ENCODE measurements at regions not wholly inside any gene's neighbourhood (a gene's known extent, or its start where the extent isn't known, plus 50 kb on each side); places are given as distances from the start of the nearest gene placed in this dataset.
"Not testable (repeated sequence)": the region's sequence is repeated elsewhere in the genome, so short reads cannot be mapped to it uniquely, and the experiment has no call there.

DNA sequence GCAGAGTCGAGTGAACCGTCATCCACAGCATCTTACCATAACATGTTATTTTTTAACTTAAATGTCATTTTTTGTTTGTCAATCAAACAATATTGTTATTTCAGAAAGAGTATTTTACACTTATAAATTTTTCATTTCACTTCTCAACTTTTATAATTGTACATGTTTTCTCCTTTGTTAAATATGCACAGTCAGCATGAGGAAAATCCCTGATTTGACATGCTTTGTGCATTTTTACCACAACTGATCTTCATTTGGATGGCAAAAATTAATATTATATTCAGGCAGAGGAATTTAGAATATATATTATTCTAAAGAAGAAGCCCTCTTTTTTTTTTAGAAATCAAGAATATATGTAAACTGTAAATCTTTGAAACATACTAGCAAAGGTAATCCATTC, 958.0 kb upstream of the PCDH7 start:
- intact Hi-C loops (cut with DNase I, micrococcal nuclease) = no loop called here
- Histone ChIP-seq H3K4me3 (no peak overlapping the region), H3K9me3 (peaks cover 21% of the 10 kb centered on the region), H3K4me1 (ENCODE audit: low read depth) (no peaks in the 10 kb centered on the region), H3K36me3 (ENCODE audit: low read depth) (no peaks in the 10 kb centered on the region)
- no peak for ATAC-seq
- TF ChIP-seq, protein P1, sequence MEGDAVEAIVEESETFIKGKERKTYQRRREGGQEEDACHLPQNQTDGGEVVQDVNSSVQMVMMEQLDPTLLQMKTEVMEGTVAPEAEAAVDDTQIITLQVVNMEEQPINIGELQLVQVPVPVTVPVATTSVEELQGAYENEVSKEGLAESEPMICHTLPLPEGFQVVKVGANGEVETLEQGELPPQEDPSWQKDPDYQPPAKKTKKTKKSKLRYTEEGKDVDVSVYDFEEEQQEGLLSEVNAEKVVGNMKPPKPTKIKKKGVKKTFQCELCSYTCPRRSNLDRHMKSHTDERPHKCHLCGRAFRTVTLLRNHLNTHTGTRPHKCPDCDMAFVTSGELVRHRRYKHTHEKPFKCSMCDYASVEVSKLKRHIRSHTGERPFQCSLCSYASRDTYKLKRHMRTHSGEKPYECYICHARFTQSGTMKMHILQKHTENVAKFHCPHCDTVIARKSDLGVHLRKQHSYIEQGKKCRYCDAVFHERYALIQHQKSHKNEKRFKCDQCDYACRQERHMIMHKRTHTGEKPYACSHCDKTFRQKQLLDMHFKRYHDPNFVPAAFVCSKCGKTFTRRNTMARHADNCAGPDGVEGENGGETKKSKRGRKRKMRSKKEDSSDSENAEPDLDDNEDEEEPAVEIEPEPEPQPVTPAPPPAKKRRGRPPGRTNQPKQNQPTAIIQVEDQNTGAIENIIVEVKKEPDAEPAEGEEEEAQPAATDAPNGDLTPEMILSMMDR (IDR thresholded peaks at IDR 0.05) = no peak
- no peak for DNase-seq

DNA sequence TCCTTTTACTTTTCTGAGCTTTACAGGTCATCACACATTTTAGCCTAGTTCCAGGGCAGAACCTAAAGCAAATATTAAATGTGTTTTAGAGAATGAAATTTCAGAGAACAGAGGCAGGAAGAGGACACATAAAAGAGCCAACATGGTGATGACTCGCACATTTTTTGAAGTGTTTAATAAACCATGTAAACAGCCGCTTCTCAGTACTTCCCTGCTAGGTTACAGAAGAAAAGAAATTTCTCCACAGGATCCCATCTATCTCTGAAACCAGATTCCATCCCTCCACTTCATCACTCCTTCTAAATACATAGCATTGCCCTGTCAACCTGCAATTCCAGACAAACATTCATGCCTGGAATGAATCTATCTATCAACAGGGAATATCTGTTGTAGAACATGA, 949.5 kb upstream of the PCDH7 start:
- no peaks in the 10 kb centered on the region for H3K36me3 ChIP-seq (ENCODE audit: low read depth)
- no peak overlapping the region for H3K4me3 ChIP-seq
- TF ChIP-seq, protein P1 (IDR thresholded peaks at IDR 0.05) = no peak
- no peaks in the 10 kb centered on the region for H3K4me1 ChIP-seq (ENCODE audit: low read depth)
- DNase-seq (no peak), ATAC-seq (no peak)
- peaks cover 40% of the 10 kb centered on the region for H3K9me3 ChIP-seq
- intact Hi-C loops (cut with DNase I, micrococcal nuclease) = no loop called here

DNA sequence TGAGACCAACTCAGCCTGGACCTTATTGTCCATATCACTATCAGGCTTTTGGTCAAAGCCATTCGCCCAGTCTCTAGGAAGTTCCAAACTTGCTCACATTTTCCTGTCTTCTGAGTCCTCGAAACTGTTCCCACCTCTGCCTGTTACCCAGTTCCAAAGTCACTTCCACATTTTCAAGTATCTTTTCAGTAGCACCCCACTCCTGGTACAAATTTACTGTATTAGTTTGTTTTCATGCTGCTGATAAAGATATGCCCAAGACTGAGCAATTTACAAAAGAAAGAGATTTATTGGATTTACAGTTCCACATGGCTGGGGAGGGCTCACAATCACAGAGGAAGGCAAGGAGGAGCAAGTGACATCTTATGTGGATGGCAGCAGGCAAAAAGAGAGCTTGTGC, 932.0 kb upstream of the PCDH7 start:
- H3K9me3 ChIP-seq = peaks cover 53% of the 10 kb centered on the region
- DNase-seq; ATAC-seq; H3K4me1 ChIP-seq (ENCODE audit: low read depth); H3K4me3 ChIP-seq; H3K36me3 ChIP-seq (ENCODE audit: low read depth); intact Hi-C loops (cut with DNase I, micrococcal nuclease): not testable (repeated sequence)

DNA sequence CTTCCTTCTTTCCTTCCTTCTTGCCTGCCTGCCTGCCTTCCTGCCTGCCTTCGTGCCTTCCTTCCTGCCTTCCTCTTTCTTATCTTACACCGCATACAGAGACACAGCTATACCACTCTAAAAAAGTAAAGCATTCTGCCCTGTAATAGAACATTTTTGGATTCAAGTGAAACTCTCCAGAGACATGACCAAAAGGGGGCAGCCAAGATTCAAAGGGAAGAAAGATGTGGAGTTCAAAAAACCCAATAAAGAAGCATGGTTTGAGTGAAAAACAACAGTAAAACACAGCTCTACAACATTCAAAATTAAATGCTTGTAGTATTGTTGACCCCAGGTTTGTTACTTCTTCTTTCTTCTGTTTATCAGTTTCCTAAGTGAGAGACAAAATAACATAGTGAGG, 914.9 kb upstream of the PCDH7 start:
- no peaks in the 10 kb centered on the region for H3K4me1 ChIP-seq (ENCODE audit: low read depth)
- no peak for DNase-seq
- H3K4me3 ChIP-seq = no peak overlapping the region
- peaks cover 28% of the 10 kb centered on the region for H3K9me3 ChIP-seq
- ATAC-seq = no peak
- no peaks in the 10 kb centered on the region for H3K36me3 ChIP-seq (ENCODE audit: low read depth)
- TF ChIP-seq, protein P1 (IDR thresholded peaks at IDR 0.05) = no peak
- intact Hi-C loops (cut with DNase I, micrococcal nuclease) = no loop called here

DNA sequence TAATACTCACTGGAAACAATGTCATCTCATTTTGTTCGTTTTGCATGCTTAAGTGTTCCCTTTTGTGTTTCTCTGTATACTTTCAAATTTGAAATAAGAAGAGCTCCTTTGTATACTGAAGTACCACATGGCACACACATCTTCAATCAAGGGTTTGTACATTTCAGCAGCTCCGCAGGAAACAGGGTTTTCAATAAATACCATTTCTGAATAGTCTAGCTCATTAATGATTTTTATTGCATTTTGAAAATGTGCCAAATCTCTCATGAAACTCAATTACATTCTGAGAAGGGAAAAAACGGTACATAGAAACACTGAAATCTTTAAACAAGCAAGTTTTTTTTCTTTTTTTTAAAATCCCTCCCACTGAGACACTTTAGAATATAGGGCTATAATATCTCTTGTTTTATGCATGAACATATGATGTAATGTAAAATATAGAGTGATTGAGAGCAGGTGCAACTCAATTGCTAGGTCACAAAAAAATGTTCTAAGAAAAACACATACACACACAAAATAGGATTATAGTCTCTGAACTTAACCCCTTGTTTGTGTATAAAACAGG, 914.2 kb upstream of the PCDH7 start:
- no peak overlapping the region for H3K4me3 ChIP-seq
- H3K9me3 ChIP-seq = peaks cover 25% of the 10 kb centered on the region
- ATAC-seq (no peak), DNase-seq (no peak)
- intact Hi-C loops (cut with DNase I, micrococcal nuclease) = no loop called here
- TF ChIP-seq, protein P1 (IDR thresholded peaks at IDR 0.05) = no peak
- H3K36me3 ChIP-seq (ENCODE audit: low read depth) = no peaks in the 10 kb centered on the region
- H3K4me1 ChIP-seq (ENCODE audit: low read depth) = no peaks in the 10 kb centered on the region

DNA sequence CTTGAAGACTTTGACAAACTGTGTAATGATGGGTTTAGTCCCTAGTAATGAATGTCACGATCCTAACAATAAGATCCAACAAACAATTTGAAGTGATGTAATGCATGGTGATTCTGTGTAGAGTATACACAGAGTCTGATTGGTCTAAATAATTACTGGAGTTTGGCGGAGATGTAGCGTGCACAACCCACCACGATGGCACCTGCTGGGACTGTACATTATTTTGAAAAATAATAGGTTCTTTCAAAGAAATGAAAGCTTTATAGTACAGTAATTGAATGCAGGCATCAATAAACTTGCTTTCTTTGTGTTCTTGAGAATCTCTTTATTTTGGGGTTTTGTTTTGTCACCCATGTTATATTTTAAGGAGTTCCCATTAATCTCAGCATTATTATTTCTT, 902.2 kb upstream of the PCDH7 start:
- H3K9me3 ChIP-seq = peaks cover 34% of the 10 kb centered on the region
- H3K36me3 ChIP-seq (ENCODE audit: low read depth) = no peaks in the 10 kb centered on the region
- TF ChIP-seq, protein P1 (IDR thresholded peaks at IDR 0.05) = no peak
- intact Hi-C loops (cut with DNase I, micrococcal nuclease) = no loop called here
- no peak for ATAC-seq
- no peak for DNase-seq
- no peak overlapping the region for H3K4me3 ChIP-seq
- no peaks in the 10 kb centered on the region for H3K4me1 ChIP-seq (ENCODE audit: low read depth)
